GM21717 (cell line): ENCODE measurements at regions not wholly inside any gene's neighbourhood (a gene's known extent, or its start where the extent isn't known, plus 50 kb on each side); places are given as distances from the start of the nearest gene placed in this dataset.

ENCODE experiments used
- ATAC-seq: cut with Tn5 transposase; IDR thresholded peaks from one replicate; pipeline ENCODE4 v1.9.1; 2021; ENCODE audit warnings: mild to moderate bottlenecking, moderate library complexity; ENCODE audit not compliant: unreplicated experiment

DNA sequence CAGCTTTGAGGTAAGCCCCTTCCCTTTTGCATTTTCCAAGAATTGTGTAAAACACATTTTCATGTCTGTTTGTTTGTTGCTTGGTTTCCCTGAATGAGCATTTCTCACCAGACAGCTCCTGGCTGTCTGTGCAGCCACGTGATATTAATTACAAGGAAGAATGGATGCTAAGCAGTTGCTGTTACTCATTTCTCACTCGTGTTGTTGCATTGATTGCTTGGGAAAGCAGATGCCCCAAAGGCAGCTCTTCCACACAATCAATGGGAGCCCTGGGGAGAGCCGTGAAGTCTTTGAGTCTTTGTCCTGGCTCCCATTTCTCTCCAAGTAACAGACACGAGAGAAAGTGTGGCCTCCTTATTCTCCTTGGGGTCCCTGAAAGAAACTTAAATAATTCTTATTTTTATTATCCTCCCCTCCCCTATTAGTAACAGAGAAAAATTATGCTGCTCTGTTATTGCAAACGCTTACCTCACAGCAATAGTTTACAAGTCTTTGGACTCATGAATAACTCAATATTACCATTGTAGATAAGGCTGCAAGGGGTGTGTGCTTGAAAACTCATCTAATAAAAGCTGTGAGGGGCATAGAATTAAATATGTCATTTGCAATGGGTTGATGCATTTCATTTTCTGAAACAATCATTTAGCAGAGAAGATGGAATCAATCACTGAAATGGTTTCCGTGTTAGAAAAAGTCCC, 127.7 kb upstream of the CAMK1G start:
- no peak for ATAC-seq

GRCh38 chr1:209456878-209457277, 126.6 kb upstream of the CAMK1G start:
- ATAC-seq, result no peak

- ATAC-seq, result no peak
Measured at GRCh38 chr1:209457401-209458125, 126.0 kb upstream of the CAMK1G start.

GRCh38 chr1:209458921-209459320, 124.6 kb upstream of the CAMK1G start:
- no peak for ATAC-seq

- no peak for ATAC-seq
Measured at GRCh38 chr1:209461168-209461567, 122.3 kb upstream of the CAMK1G start.

- ATAC-seq, result no peak
Measured at GRCh38 chr1:209462433-209462832, 121.1 kb upstream of the CAMK1G start.

DNA sequence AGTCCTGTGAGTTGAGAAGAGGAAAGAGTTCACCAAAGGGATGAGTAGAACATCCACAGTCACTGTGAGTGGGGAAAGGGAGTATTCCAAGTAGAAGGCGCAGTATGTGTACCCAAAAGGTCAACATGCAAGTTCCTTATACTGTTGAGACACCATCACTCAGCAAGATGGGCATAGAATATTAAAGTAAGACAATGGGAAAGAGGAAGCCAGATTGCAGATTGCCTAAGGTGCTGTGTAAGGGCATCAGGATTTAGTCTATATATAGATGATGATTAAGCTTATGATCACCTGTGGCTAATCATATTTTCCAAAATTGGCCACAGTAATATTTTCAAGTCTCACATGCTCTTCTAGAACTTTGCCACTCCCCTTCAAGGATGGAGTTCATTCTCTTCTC, 120.1 kb upstream of the CAMK1G start:
- ATAC-seq, result no peak

GRCh38 chr1:209473025-209473424, 110.5 kb upstream of the CAMK1G start:
- no peak for ATAC-seq

DNA sequence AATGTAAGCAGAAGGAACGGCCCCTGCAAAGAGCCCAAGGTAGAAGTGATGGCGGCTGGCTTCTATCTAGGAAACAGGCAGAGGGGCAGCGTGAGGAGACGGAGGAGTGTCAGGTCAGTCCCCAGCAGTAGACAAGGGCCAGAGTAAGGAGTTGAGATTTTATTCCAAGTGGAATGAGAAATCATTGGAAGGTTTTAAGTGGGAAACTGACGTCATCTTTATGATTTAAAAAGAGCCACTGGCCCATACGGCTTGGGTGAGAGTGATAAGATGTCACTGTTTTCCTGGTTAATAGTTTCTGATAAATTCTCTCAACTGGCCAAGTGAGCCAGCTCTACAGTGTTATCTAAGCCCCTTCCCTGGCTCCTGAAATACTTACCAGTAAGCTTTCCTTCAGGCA, 103.2 kb upstream of the CAMK1G start:
- no peak for ATAC-seq

DNA sequence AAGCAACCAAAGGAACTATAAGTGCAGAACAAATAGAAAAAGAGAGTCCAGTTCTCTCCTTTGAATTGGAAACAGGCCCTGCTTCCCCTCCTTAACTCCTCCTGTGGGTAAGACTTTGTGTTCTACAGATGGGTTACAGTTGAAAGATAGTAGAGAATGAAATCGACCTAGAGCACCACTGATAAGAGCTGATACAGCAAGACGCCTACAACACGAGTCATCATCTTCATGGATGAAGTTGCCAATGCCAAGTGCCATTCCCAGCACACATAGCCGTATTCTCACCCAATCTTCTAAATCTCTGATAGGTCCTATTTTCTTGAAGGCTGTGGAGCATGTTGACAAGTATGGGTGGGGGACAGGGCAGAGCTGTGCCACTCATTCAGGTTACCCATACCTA, 99.8 kb upstream of the CAMK1G start:
- ATAC-seq, result no peak

GRCh38 chr1:209484429-209484828, 99.1 kb upstream of the CAMK1G start:
- ATAC-seq, result no peak

- ATAC-seq, result no peak
Measured at GRCh38 chr1:209485167-209485566, 98.3 kb upstream of the CAMK1G start.

DNA sequence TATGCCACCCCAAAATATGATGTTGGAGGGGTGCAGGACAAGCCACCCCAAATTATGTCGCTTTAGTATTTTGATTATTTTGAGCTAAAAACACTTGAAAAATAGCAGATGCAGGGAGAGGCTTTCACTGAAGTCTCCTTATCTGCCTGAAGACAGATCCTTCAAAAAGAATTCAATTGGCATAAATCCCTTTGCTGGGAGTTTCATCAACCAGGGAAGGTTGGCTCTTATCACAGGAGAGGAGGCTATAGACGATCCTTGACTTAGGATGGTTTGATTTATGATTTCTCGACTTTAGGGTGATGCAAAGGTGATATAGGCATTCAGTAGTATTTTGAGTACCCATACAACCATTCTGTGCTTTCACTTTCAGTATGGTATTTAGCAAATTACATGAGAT, 97.8 kb upstream of the CAMK1G start:
- ATAC-seq, result no peak

- no peak for ATAC-seq
Measured at GRCh38 chr1:209486861-209487593, 96.5 kb upstream of the CAMK1G start.

DNA sequence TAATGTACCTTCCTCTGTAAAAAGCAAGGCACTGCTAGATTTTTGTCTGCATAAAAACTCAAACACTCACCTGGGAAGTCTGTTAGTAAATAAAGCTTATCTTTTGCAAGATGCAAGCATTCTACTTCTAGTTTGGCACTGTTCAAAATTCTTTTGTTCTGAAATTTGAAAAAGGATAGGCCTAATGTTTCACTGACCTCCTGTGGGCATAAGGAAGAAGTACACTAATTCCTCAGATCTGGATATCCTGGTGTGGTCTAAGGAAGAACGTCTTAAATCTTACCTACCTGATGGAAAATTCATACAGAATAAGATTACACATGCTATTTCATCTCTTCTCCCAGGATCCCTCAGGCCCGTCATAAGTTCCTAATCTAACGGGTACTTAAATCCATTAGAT, 93.5 kb upstream of the CAMK1G start:
- ATAC-seq, result no peak

DNA sequence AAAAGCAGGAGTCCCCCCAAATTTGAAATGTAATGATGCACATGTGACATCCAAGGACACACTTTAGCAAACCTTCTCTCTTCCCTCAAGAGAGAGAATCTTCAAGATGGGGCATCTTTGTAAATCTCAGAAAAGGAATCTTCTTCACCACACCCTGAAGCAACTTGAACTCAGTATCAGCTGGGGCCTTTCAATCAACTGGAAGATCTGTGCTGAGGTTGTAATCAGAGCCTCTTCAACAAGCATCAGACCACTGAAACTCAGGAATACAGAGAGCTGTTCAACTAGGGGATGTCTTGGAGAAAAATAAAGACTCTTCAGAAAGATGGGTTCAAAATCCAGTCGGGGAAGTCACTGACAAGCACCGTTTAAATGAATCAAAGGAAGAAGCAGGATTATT, 92.5 kb upstream of the CAMK1G start:
- ATAC-seq, result no peak

DNA sequence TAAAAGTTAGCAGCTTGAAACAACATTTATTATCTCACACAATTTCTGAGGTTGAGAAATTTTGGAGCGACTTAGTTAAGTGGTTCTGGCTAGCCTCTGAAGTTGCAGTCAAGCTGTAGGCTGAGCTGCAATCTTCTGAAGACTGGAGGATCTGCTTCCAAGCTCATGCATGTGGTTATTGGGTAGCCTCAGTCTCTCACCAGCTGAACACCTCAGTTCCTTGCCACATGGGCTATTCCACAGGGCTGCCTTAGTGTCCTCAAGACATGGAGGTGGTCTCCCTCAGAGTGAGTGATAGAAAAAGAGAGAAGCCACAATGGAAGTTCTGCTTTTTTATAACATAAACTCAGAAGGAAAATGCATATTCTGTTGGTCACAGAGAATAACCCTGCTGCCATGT, 92.0 kb upstream of the CAMK1G start:
- no peak for ATAC-seq

- ATAC-seq, result no peak
Measured at GRCh38 chr1:209491897-209492296, 91.6 kb upstream of the CAMK1G start.

DNA sequence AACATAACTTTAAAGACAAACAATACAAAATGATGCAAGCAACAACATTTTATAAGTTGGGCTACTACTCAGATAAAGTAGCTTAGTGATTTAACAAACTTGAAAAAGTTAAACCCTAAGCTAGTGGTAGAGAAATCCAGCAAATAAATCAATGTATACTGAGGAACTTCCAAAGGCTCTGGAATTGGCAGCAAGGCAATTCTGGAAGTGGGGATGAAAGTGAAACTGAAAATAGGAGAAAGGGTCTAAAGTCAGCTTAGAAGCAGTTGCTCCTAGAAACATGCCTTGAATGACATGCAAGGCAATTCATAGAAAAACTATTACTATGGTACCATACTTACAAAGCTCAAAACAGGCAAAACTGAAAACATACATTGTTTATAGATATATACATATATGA, 90.0 kb upstream of the CAMK1G start:
- no peak for ATAC-seq

DNA sequence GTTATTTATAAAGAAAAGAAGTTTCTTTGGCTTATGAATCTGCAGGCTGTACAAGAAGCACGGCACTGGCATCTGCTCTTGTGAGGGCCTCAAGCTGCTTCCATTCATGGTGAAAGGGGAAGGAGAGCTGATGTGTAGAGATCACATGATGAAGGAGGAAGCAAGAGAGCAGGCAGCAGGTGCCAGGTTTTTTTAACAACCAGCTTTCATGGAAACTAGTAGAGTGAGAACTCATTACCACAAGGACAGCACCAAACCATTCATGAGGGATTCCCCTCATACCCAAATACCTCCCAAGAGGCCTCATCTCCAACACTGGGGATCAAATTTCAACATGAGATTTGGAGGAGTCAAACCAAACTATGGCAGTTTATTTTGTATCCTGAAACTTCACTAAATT, 85.8 kb upstream of the CAMK1G start:
- no peak for ATAC-seq

GRCh38 chr1:209500993-209501392, 82.5 kb upstream of the CAMK1G start:
- ATAC-seq, result no peak

- ATAC-seq, result no peak
Measured at GRCh38 chr1:209503196-209503595, 80.3 kb upstream of the CAMK1G start.
